ENCODE measurements at regions not wholly inside any gene's neighbourhood (a gene's known extent, or its start where the extent isn't known, plus 50 kb on each side); places are given as distances from the start of the nearest gene placed in this dataset.

DNA sequence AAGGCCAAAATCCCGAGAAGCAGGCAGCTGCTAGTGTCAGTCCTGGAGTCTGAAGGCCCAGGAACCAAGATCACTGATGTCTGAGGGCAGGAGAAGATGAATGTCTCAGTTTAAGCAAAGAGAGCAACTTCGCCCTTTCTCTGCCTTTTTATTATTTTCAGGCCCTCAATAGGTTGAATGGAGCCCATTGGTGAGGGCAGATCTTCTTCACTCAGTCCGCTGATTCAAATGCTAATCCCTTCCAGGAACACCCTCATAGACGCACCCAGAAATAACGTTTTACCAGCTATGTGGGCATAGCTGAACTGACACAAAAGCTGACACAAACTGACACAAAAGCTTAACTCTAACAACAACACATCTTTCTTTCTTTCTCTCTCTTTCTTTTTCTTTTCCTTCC, 78.0 kb upstream of the KCNJ3 start:
- TF ChIP-seq, protein P1, sequence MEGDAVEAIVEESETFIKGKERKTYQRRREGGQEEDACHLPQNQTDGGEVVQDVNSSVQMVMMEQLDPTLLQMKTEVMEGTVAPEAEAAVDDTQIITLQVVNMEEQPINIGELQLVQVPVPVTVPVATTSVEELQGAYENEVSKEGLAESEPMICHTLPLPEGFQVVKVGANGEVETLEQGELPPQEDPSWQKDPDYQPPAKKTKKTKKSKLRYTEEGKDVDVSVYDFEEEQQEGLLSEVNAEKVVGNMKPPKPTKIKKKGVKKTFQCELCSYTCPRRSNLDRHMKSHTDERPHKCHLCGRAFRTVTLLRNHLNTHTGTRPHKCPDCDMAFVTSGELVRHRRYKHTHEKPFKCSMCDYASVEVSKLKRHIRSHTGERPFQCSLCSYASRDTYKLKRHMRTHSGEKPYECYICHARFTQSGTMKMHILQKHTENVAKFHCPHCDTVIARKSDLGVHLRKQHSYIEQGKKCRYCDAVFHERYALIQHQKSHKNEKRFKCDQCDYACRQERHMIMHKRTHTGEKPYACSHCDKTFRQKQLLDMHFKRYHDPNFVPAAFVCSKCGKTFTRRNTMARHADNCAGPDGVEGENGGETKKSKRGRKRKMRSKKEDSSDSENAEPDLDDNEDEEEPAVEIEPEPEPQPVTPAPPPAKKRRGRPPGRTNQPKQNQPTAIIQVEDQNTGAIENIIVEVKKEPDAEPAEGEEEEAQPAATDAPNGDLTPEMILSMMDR (IDR thresholded peaks at IDR 0.05): no peak
- TF ChIP-seq POLR2AphosphoS5 (IDR thresholded peaks at IDR 0.05) (no peak), POLR2A (IDR thresholded peaks at IDR 0.05) (no peak)
